GM12878 (cell line): ENCODE measurements at regions not wholly inside any gene's neighbourhood (a gene's known extent, or its start where the extent isn't known, plus 50 kb on each side); places are given as distances from the start of the nearest gene placed in this dataset.

ENCODE experiments used
- CEBPB ChIP-seq, 2 experiments: fragments of 150-350 bp in 1 of 2; IDR thresholded peaks; 2 replicates each; pipeline ENCODE4 v1.6.1; 2012 to 2014; ENCODE audit warnings: low read depth in 2 of 2, low read length in 2 of 2, borderline replicate concordance in 1 of 2, inconsistent platforms in 1 of 2
- CHD2 ChIP-seq: IDR thresholded peaks from 2 replicates; pipeline ENCODE4 v1.6.1; 2011; ENCODE audit warnings: low read depth, low read length, improper control_type of control experiment, borderline replicate concordance
- CTCF ChIP-seq, 3 experiments: IDR thresholded peaks in 2 of 3; conservative IDR thresholded peaks in 1 of 3; 2 replicates each; pipeline ENCODE4 v1.5.1; 2011; ENCODE audit warnings: low read depth in 3 of 3, low read length in 3 of 3, mild to moderate bottlenecking in 3 of 3, control low read depth in 2 of 3, moderate library complexity in 2 of 3, inconsistent platforms in 1 of 3, mixed read lengths in 1 of 3; ENCODE audit not compliant: control insufficient read depth in 2 of 3, insufficient read depth in 1 of 3; ENCODE audit errors: extremely low read depth in 1 of 3
- ETV6 ChIP-seq, 2 experiments: fragments of 450-650 bp in 1 of 2; IDR thresholded peaks in 1 of 2; conservative IDR thresholded peaks in 1 of 2; 2 replicates each; pipeline ENCODE4 v1.6.1; 2014; ENCODE audit warnings: antibody characterized with exemption in 1 of 2, borderline replicate concordance in 1 of 2, low read depth in 1 of 2, mild to moderate bottlenecking in 1 of 2, moderate library complexity in 1 of 2
- SMC3 ChIP-seq: IDR thresholded peaks from 2 replicates; pipeline ENCODE4 v1.6.1; 2011; ENCODE audit warnings: low read length, improper control_type of control experiment, borderline replicate concordance
- TCF7 ChIP-seq: IDR thresholded peaks from 2 replicates; pipeline ENCODE4 v1.6.1; 2014; ENCODE audit warnings: antibody characterized with exemption, borderline replicate concordance
- YY1 ChIP-seq: IDR thresholded peaks from 2 replicates; pipeline ENCODE4 v1.6.1; 2011; ENCODE audit warnings: low read depth, mild to moderate bottlenecking, low read length
- ZNF207 ChIP-seq: fragments of 450-650 bp; IDR thresholded peaks from 2 replicates; pipeline ENCODE4 v1.6.1; 2014; ENCODE audit warnings: antibody characterized with exemption, mild to moderate bottlenecking, borderline replicate concordance
- ZNF274 ChIP-seq: IDR thresholded peaks from one replicate; pipeline ENCODE4 v1.8.0; 2011; ENCODE audit not compliant: insufficient read length, insufficient read depth

- TF ChIP-seq YY1 (no peak), CHD2 (no peak), ZNF207 (no peak), CTCF (IDR thresholded peaks at IDR 0.05 in 2 of 3, conservative IDR thresholded peaks at IDR 0.05 in 1 of 3; ENCODE audit: control insufficient read depth in 2 of 3, extremely low read depth in 1 of 3, insufficient read depth in 1 of 3, low read depth in 3 of 3, low read length in 3 of 3) (no peak), CEBPB (IDR thresholded peaks at IDR 0.05; ENCODE audit: borderline replicate concordance in 1 of 2, low read depth in 2 of 2, low read length in 2 of 2) (no peak), ETV6 (conservative IDR thresholded peaks at IDR 0.05 in 1 of 2, IDR thresholded peaks at IDR 0.05 in 1 of 2; ENCODE audit: borderline replicate concordance in 1 of 2, low read depth in 1 of 2) (no peak), ZNF274 (no peak), SMC3 (no peak), TCF7 (no peak)
These were observed 251.8 kb upstream of the SUCLG2 start for GRCh38 chr3:67906261-67906660.
